AG04450 (cell line): ENCODE measurements at regions not wholly inside any gene's neighbourhood (a gene's known extent, or its start where the extent isn't known, plus 50 kb on each side); places are given as distances from the start of the nearest gene placed in this dataset.

Experiments
- CTCF ChIA-PET: fragments of 300-600, 350-600 bp; formaldehyde crosslinking; extraction: SDS; loops from one replicate; lab custom pipeline; 2022; ENCODE audit warnings: antibody characterized with exemption, inconsistent platforms; lab: Charles Lee
- POLR2A ChIA-PET: fragments of 350-600 bp; formaldehyde crosslinking; extraction: SDS; loops from one replicate; lab custom pipeline; 2021; ENCODE audit warnings: antibody characterized with exemption, inconsistent platforms; lab: Yijun Ruan, JAX
- DNase-seq: peaks from one replicate; pipeline ENCODE4 v3.0.0-alpha.2; 2011; ENCODE audit warnings: low read depth, low spot score
- H3K27ac ChIP-seq: one replicate; pipeline ENCODE4 v1.5.1; 2012; ENCODE audit warnings: low read depth, low read length, control low read depth
- H3K27me3 ChIP-seq: one replicate; pipeline ENCODE4 v1.6.0; 2012; ENCODE audit warnings: low read length; ENCODE audit not compliant: control insufficient read depth, insufficient read depth
- H3K4me3 ChIP-seq: 2 replicates; pipeline ENCODE4 v1.5.1; 2011; ENCODE audit warnings: mild to moderate bottlenecking, low read depth, low read length, control low read depth
- H3K9me3 ChIP-seq: 2 replicates; pipeline ENCODE4 v1.5.1; 2012; ENCODE audit warnings: low read length; ENCODE audit not compliant: control insufficient read depth, insufficient read depth
- CTCF ChIP-seq: IDR thresholded peaks from 2 replicates; pipeline ENCODE4 v1.5.1; 2011; ENCODE audit warnings: low read depth, low read length, control low read depth, inconsistent platforms

- DNase-seq, result no peak
- peaks cover 41% of the 10 kb centered on the region for H3K9me3 ChIP-seq
- ChIA-PET CTCF (no interaction called here), POLR2A (no interaction called here)
- H3K4me3 ChIP-seq, result no peak overlapping the region
- no peaks in the 10 kb centered on the region for H3K27me3 ChIP-seq
- no peak for TF ChIP-seq CTCF
- H3K27ac ChIP-seq, result no peak overlapping the region
Observed at GRCh38 chr9:135301271-135302263, 178.0 kb upstream of the PPP1R26 start.

- no peak for TF ChIP-seq CTCF
- H3K4me3 ChIP-seq, result no peak overlapping the region
- H3K27ac ChIP-seq, result no peak overlapping the region
- ChIA-PET CTCF (no interaction called here), POLR2A (no interaction called here)
- no peaks in the 10 kb centered on the region for H3K27me3 ChIP-seq
- DNase-seq, result no peak
- peaks cover 41% of the 10 kb centered on the region for H3K9me3 ChIP-seq
Observed at GRCh38 chr9:135302329-135303279, 177.0 kb upstream of the PPP1R26 start.

- H3K4me3 ChIP-seq, result no peak overlapping the region
- H3K27ac ChIP-seq, result no peak overlapping the region
- H3K9me3 ChIP-seq, result peaks cover 42% of the 10 kb centered on the region
- DNase-seq, result no peak
- ChIA-PET POLR2A (no interaction called here), CTCF (no interaction called here)
- no peaks in the 10 kb centered on the region for H3K27me3 ChIP-seq
- TF ChIP-seq CTCF, result no peak
Observed at GRCh38 chr9:135303280-135303647, 176.3 kb upstream of the PPP1R26 start.

- POLR2A ChIA-PET, result no interaction called here
- H3K27ac ChIP-seq, result no peak overlapping the region
- peaks cover 45% of the 10 kb centered on the region for H3K9me3 ChIP-seq
- DNase-seq, result no peak
- no peak overlapping the region for H3K4me3 ChIP-seq
- no peaks in the 10 kb centered on the region for H3K27me3 ChIP-seq
- no peak for TF ChIP-seq CTCF
- CTCF ChIA-PET, result no interaction called here
Observed at GRCh38 chr9:135303865-135304499, 175.6 kb upstream of the PPP1R26 start.
